ENCODE measurements at regions not wholly inside any gene's neighbourhood (a gene's known extent, or its start where the extent isn't known, plus 50 kb on each side); places are given as distances from the start of the nearest gene placed in this dataset.

DNA sequence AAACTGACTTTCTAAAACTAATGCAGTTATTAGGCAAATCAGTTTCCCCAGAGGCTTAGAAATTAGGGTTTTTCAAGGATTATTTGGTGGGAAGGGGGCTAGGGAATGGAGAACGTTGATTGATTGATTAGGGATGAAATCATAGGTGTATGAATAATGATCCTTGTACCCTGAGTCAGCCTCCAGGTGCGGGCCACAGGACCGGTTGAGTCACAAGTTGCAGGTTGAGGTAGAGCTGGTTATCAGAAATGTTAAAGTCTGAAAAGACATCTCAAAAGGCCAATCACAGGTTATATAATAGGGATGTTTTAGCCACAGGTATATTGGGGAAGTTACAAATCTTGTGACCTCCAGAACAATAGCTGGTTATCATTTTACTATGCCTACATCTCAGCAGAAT, 341.8 kb upstream of the GULP1 start:
- DNase-seq = no peak
- Mint-ChIP-seq H3K36me3 (ENCODE audit: low read depth) (no peaks in the 10 kb centered on the region), H3K27me3 (no peaks in the 10 kb centered on the region), H3K9me3 (peaks cover 7% of the 10 kb centered on the region), H3K4me3 (no peak overlapping the region), H3K27ac (no peak overlapping the region), H3K4me1 (no peaks in the 10 kb centered on the region)
- ChIA-PET CTCF (no interaction called here), POLR2A (no interaction called here)

DNA sequence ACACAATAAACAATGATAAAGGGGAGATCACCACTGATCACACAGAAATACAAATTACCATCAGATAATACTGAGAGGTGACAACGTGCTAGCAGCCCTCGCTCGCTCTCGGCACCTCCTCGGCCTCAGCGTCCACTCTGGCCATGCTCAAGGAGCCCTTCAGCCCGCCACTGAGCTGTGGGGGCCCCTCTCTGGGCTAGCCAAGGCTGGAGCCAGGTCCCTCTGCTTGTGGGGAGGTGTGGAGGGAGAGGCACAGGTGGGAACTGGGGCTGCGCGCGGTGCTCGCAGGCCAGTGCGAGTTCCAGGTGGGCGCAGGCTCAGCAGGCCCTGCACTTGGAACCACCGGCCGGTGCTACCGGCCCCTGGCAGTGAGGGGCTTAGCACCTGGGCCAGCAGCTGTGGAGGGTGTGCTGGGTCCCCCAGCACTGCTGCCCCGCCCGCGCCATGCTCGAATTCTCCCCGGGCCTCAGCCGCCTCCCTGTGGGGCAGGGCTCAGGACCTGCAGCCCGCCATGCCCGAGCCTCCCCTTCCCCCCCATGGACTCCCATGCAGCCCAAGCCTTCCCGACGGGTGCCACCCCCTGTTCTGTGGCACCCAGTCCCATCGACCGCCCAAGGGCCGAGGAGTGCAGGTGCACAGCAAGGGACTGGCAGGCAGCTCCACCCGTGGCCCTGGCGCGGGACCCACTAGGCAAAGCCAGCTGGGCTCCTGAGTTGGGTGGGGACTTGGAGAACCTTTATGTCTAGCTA, 340.0 kb upstream of the GULP1 start:
- H3K27me3 Mint-ChIP-seq = no peaks in the 10 kb centered on the region
- CTCF ChIA-PET = no interaction called here
- H3K36me3 Mint-ChIP-seq (ENCODE audit: low read depth) = no peaks in the 10 kb centered on the region

DNA sequence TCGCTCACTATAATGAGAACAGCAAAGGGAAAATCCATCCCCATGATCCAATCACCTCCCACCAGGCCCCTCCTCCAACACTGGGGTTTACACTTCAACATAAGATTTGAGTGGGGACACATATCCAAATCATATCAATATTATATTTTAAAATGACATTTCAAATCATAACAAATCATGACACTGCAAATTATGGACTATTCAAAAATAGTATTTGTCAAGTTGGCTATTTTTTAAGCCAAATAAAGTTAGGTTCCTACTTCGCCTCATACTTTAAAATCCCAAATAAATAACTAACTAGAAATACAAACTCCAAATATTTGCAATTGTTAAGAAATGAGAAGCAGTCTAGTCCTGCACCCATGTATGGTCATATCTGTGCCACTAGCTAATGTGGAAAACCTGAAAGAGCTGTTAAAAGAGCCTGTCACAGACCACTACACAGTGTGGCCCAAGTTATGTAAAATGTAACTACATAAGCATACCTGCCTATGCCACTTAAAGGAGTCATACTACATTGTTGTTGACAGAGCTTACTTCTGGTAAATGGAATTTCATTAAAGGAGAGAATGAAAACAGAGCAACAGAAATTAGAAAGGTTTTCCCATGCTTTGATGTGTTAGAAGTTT, 334.7 kb upstream of the GULP1 start:
- no peak for DNase-seq
- Mint-ChIP-seq H3K4me1 (peaks cover 3% of the 10 kb centered on the region), H3K36me3 (ENCODE audit: low read depth) (no peaks in the 10 kb centered on the region), H3K9me3 (no peaks in the 10 kb centered on the region), H3K27me3 (peaks cover 1% of the 10 kb centered on the region), H3K4me3 (no peak overlapping the region), H3K27ac (no peak overlapping the region)
- CTCF ChIA-PET = no interaction called here
- POLR2A ChIA-PET = no interaction called here

More for the DNA sequence above, 340.0 kb upstream of the GULP1 start:
- no peak overlapping the region for H3K27ac Mint-ChIP-seq
- POLR2A ChIA-PET = no interaction called here
- peaks cover 7% of the 10 kb centered on the region for H3K9me3 Mint-ChIP-seq
- no peak overlapping the region for H3K4me3 Mint-ChIP-seq
- no peaks in the 10 kb centered on the region for H3K4me1 Mint-ChIP-seq
- DNase-seq = no peak

DNA sequence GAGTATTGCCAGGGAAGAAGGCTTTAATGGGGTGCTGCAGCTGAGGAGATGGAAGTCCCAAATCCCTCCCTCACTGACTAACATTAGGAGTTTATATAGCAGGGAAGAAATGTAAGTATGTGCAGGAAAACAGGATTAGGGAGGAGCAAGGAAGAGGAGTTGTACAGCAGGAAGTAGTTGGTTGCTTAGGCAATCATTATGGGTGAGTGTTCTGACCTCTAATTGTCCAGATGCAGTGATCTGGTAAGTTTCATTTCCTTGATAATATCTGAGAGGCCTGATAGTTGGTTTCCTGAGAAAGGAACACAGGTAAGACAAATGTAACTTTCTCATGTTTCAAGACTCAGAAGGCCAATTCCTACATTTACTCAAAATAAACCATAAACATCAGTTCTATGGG, 331.9 kb upstream of the GULP1 start:
- Mint-ChIP-seq H3K9me3 (no peaks in the 10 kb centered on the region), H3K4me1 (peaks cover 3% of the 10 kb centered on the region), H3K27me3 (peaks cover 1% of the 10 kb centered on the region), H3K27ac (no peak overlapping the region), H3K36me3 (ENCODE audit: low read depth) (no peaks in the 10 kb centered on the region), H3K4me3 (no peak overlapping the region)
- CTCF ChIA-PET = no interaction called here
- no peak for DNase-seq
- POLR2A ChIA-PET = no interaction called here

DNA sequence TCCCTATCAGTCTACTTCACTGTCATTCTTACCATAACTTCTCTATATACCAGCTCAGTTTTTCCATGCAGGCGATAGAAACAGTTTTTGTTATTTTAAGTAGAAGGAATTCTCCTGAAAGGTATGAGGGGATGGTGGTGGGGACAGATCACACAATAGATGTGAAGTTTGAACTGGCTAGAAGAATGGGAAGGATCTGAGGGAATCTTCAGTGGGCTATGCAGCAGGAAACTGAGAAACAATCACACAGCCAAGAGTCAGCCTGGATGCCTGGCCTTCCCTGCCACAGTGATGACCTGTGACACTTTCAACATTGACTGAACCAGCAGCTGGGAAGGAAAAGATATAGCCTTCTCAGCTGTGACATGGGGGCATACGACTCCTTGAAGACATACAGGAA, 329.1 kb upstream of the GULP1 start:
- CTCF ChIA-PET = no interaction called here
- Mint-ChIP-seq H3K27ac (no peak overlapping the region), H3K4me1 (peaks cover 3% of the 10 kb centered on the region), H3K4me3 (no peak overlapping the region), H3K9me3 (no peaks in the 10 kb centered on the region), H3K27me3 (peaks cover 1% of the 10 kb centered on the region), H3K36me3 (ENCODE audit: low read depth) (no peaks in the 10 kb centered on the region)
- POLR2A ChIA-PET = no interaction called here
- no peak for DNase-seq

DNA sequence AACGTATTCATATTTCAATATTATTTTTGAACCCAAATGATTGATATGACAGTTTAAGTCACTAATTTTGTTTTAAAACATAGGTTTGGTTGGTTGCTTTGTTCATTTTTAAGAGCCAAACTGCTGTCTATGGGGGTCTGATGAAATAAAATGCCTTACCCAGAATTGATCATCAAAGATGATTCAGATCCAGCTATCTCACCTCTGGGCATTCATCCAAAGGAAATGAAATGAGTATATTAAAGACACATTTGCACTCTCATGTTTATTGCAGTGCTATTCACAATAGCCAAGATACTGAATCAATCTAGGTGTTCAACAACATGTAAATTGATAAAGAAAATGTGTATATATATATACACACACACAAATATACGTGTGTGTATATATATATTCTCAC, 326.9 kb upstream of the GULP1 start:
- Mint-ChIP-seq H3K27me3 (no peaks in the 10 kb centered on the region), H3K9me3 (no peaks in the 10 kb centered on the region), H3K36me3 (ENCODE audit: low read depth) (no peaks in the 10 kb centered on the region), H3K27ac (no peak overlapping the region), H3K4me1 (peaks cover 1% of the 10 kb centered on the region), H3K4me3 (no peak overlapping the region)
- DNase-seq = no peak
- ChIA-PET CTCF (interaction anchor here (1.2 kb wide), 1 partner anchor 98 kb away, joined by 3 read pairs; no protein-coding TSS in a partner anchor), POLR2A (no interaction called here)

DNA sequence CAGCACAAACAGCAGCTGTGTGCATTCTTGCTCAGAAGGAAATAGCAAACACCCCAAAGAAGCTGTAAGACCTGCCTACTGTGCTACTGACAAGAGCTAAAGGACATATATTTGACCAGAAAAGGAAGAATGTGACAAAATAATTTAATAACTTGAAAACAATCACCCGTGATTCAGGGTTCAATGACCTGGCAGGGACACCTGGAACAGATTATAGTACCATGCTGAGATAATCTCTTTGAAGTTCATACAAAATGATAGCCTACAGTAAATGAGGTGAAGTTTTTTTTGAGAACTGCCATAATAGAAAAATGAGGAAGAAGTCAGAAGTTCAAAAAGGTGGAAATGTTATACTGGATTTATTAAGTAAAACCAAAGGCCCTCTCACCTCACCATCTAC, 324.8 kb upstream of the GULP1 start:
- Mint-ChIP-seq H3K4me3 (no peak overlapping the region), H3K9me3 (no peaks in the 10 kb centered on the region), H3K4me1 (no peaks in the 10 kb centered on the region), H3K27ac (no peak overlapping the region), H3K27me3 (no peaks in the 10 kb centered on the region), H3K36me3 (ENCODE audit: low read depth) (no peaks in the 10 kb centered on the region)
- CTCF ChIA-PET = no interaction called here
- DNase-seq = no peak
- POLR2A ChIA-PET = no interaction called here

DNA sequence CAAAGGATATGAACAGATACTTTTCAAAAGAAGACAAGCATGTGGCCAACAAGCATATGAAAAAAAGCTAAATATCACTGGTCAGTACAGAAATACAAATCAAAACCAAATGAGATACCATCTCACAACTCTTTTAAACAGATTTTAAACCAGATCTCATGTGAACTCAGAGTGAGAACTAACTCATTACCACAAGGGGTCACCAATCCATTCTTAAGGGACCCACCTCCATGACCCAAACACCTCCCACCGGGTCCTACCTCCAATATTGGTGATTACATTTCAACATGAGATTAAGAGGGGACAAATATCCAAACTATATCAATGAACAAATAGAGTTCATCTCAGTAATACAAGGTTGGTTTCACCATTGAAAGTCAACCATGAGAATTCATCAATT, 319.8 kb upstream of the GULP1 start:
- Mint-ChIP-seq H3K27ac (no peak overlapping the region), H3K36me3 (ENCODE audit: low read depth) (no peaks in the 10 kb centered on the region), H3K27me3 (no peaks in the 10 kb centered on the region), H3K4me1 (no peaks in the 10 kb centered on the region), H3K9me3 (no peaks in the 10 kb centered on the region), H3K4me3 (no peak overlapping the region)
- ChIA-PET POLR2A (no interaction called here), CTCF (no interaction called here)
- DNase-seq = no peak

DNA sequence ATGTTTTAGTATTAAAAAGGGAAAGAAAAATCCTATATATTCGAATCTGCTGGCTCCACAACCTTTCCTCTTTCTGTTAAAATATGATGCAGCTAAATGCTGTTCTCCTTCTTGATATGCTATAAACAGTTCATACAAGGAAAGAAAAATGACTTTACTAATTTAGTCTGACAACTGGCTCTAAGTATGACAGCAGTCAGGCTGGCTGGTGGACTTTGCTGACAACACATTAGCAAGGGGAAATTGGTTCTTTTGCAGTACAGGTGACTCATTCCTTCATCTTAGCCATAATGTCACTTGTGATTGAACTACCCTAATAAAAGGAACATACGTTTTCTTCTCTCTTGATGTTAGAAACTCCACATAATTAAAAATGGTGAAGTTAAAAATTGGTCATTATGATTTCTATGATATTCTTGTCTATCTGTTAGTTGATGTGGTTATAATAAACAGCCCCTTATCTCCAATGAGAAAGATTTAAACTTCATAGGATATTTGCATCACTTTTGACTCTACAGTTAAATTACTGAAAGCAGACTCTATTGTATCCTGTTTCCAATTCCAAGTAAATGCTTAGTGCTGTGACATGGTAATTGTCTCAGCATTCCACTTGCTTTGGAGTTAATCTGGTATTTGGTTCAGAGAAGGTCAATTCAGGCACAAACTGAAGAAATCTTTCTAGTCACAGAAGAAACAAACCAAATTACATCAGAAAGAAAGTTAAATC, 315.3 kb upstream of the GULP1 start:
- ChIA-PET CTCF (no interaction called here), POLR2A (no interaction called here)
- Mint-ChIP-seq H3K9me3 (no peaks in the 10 kb centered on the region), H3K27ac (no peak overlapping the region), H3K36me3 (ENCODE audit: low read depth) (no peaks in the 10 kb centered on the region), H3K4me3 (no peak overlapping the region), H3K27me3 (peaks cover 2% of the 10 kb centered on the region), H3K4me1 (no peaks in the 10 kb centered on the region)
- DNase-seq = no peak

DNA sequence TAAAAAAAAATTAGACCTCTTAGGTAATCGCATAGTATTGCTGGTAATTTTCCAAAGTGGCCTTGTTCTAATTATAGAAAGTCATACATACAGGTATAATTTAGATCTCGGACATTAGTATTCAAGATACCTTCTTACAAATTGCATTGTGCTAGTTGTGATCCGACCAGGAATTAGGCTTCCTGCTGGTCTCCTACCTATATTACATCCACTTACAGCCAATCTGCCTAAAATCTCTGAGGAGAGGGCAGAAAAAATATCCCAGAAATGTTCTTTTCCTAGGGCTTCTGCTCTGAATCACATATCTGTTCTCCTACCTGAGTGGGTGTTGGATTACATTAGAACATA, 314.7 kb upstream of the GULP1 start:
- Mint-ChIP-seq H3K9me3 (no peaks in the 10 kb centered on the region), H3K27ac (no peak overlapping the region), H3K27me3 (peaks cover 2% of the 10 kb centered on the region), H3K4me1 (no peaks in the 10 kb centered on the region), H3K4me3 (no peak overlapping the region), H3K36me3 (ENCODE audit: low read depth) (no peaks in the 10 kb centered on the region)
- POLR2A ChIA-PET = no interaction called here
- DNase-seq = no peak
- CTCF ChIA-PET = no interaction called here

DNA sequence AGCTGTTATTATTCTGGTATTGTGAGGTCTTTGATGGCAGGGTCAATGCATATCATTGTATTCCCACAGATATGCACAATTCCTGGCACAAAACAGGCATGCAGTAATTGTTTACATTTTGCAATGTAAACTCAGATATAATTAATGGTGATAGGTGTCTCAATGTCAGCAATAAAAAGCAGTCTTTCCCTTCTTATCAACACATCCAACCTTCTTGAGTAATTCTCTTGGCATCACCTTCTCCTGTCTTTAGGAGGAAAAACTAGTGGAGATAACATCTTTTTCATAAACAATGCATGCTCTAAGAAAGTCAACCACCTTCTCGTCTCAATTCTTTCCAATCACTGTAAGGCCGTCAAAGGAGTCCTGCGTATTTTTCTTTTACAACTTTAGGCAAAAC, 313.3 kb upstream of the GULP1 start:
- Mint-ChIP-seq H3K27me3 (peaks cover 4% of the 10 kb centered on the region), H3K9me3 (no peaks in the 10 kb centered on the region), H3K4me3 (no peak overlapping the region), H3K4me1 (no peaks in the 10 kb centered on the region), H3K27ac (no peak overlapping the region), H3K36me3 (ENCODE audit: low read depth) (no peaks in the 10 kb centered on the region)
- ChIA-PET POLR2A (no interaction called here), CTCF (no interaction called here)
- no peak for DNase-seq

DNA sequence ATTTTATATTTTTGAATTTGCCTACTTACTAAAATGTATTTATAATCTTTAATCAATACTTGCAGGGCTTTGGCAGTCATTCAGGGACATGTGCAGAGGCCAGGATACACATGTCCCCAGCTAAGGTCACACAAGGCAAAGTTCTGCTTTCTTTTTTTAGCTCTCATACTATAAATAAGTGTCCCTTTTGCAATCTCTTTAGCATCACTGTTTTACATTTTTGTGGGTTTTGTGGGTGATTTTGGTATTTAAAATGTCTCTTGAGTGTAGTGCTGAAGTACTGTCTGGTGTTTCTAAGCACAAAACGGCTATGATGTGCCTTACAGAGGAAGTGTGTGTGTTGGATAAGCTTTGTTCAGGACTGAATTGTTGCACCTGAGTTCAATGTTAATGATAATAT, 309.0 kb upstream of the GULP1 start:
- no peaks in the 10 kb centered on the region for H3K36me3 Mint-ChIP-seq (ENCODE audit: low read depth)
- H3K4me3 Mint-ChIP-seq = no peak overlapping the region
- peaks cover 4% of the 10 kb centered on the region for H3K27me3 Mint-ChIP-seq
- H3K27ac Mint-ChIP-seq = no peak overlapping the region
- DNase-seq = no peak
- POLR2A ChIA-PET = no interaction called here
- peaks cover 6% of the 10 kb centered on the region for H3K4me1 Mint-ChIP-seq
- CTCF ChIA-PET = no interaction called here
- no peaks in the 10 kb centered on the region for H3K9me3 Mint-ChIP-seq

DNA sequence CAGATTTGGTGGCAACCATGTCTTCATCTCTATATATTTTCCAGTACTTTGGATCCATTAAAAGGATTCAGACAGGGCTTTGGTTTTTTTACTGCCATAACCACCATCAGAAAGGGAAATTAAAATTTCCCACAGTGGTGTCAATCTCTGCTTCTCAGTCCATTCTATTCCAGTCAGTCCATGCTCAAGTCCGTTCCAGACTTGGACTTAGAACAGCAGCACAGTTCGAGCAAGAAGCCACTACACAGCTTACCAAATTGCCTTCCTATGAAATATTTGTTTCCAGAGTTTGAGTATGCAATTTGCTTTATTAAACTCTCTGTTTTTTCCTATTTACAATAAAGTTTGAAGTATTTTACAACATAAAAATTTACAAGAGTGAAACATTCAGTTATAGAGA, 306.5 kb upstream of the GULP1 start:
- Mint-ChIP-seq H3K27ac (no peak overlapping the region), H3K4me1 (peaks cover 23% of the 10 kb centered on the region), H3K27me3 (peaks cover 3% of the 10 kb centered on the region), H3K36me3 (ENCODE audit: low read depth) (no peaks in the 10 kb centered on the region), H3K4me3 (no peak overlapping the region), H3K9me3 (no peaks in the 10 kb centered on the region)
- no peak for DNase-seq
- ChIA-PET CTCF (no interaction called here), POLR2A (no interaction called here)

DNA sequence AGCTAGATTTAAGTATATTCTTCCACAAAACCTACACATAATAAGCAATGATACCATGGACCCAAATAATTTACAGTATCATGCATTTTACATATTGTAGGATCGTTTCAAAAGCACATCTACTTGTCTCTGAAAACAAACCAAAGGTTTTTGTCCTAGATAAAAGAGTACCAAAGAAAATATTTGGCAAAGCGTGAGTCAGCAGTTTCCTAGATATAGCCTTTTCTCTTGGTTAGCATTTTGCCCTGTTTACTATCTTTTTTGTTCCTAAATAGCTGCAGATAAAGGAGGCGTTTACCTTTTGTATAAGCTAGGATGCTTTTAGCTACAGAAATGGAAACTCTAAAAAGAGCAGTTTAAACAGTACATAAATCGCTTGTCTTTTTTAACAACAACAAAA, 305.8 kb upstream of the GULP1 start:
- ChIA-PET CTCF (no interaction called here), POLR2A (no interaction called here)
- no peak for DNase-seq
- Mint-ChIP-seq H3K9me3 (no peaks in the 10 kb centered on the region), H3K4me3 (no peak overlapping the region), H3K36me3 (ENCODE audit: low read depth) (no peaks in the 10 kb centered on the region), H3K27me3 (peaks cover 3% of the 10 kb centered on the region), H3K4me1 (peaks cover 28% of the 10 kb centered on the region), H3K27ac (no peak overlapping the region)
